Keratinocyte (primary cell): ENCODE measurements at regions not wholly inside any gene's neighbourhood (a gene's known extent, or its start where the extent isn't known, plus 50 kb on each side); places are given as distances from the start of the nearest gene placed in this dataset.

Source experiments
- EZH2 ChIP-seq: IDR thresholded peaks from one replicate; pipeline ENCODE4 v1.6.1; 2012; ENCODE audit warnings: inconsistent platforms, mild to moderate bottlenecking, low read length, moderate library complexity
- TF ChIP-seq, protein P1 (sequence below), 3 experiments: IDR thresholded peaks in 1 of 3; conservative IDR thresholded peaks in 1 of 3; optimal IDR thresholded peaks in 1 of 3; 2 replicates in 2 of 3; 3 replicates in 1 of 3; pipeline versions ENCODE3 to v1.5.1; 2011; ENCODE audit warnings: low read length in 3 of 3, mild to moderate bottlenecking in 3 of 3, moderate library complexity in 2 of 3, control low read depth in 1 of 3, inconsistent platforms in 1 of 3; ENCODE audit not compliant: insufficient read depth in 2 of 3; ENCODE audit errors: extremely low read depth in 1 of 3

DNA sequence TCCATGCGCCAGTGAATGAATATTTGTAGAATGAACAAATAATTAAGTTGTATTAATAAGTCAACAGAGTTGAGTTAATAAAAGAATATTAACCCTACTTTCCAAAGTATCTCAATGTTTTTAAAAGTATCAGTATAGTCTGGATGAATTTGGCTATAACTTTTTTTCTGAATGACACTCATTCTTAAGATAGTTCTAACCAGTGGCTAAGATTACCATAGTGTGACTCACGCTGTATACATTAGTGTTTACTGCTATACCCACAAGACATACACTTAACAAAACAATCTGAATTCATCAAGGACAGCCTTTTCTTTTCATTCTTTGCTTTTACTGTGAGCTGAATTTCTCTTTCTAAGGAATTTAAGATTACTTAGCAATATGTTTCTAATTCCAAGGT lies 77.0 kb upstream of the PDE1A start:
- TF ChIP-seq, protein P1, sequence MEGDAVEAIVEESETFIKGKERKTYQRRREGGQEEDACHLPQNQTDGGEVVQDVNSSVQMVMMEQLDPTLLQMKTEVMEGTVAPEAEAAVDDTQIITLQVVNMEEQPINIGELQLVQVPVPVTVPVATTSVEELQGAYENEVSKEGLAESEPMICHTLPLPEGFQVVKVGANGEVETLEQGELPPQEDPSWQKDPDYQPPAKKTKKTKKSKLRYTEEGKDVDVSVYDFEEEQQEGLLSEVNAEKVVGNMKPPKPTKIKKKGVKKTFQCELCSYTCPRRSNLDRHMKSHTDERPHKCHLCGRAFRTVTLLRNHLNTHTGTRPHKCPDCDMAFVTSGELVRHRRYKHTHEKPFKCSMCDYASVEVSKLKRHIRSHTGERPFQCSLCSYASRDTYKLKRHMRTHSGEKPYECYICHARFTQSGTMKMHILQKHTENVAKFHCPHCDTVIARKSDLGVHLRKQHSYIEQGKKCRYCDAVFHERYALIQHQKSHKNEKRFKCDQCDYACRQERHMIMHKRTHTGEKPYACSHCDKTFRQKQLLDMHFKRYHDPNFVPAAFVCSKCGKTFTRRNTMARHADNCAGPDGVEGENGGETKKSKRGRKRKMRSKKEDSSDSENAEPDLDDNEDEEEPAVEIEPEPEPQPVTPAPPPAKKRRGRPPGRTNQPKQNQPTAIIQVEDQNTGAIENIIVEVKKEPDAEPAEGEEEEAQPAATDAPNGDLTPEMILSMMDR (optimal IDR thresholded peaks at IDR 0.05 in 1 of 3, IDR thresholded peaks at IDR 0.05 in 1 of 3, conservative IDR thresholded peaks at IDR 0.05 in 1 of 3; ENCODE audit: extremely low read depth in 1 of 3, insufficient read depth in 2 of 3, low read length in 3 of 3), result no peak
- no peak for TF ChIP-seq EZH2
